DMS114 treated with DMSO at 0.1 percent for 48 hours (cell line): ENCODE measurements at regions not wholly inside any gene's neighbourhood (a gene's known extent, or its start where the extent isn't known, plus 50 kb on each side); places are given as distances from the start of the nearest gene placed in this dataset.

Source experiments
- DNase-seq: peaks from one replicate; lab custom pipeline; 2025; ENCODE audit not compliant: unreplicated experiment; lab: John Stamatoyannopoulos, UW

DNA sequence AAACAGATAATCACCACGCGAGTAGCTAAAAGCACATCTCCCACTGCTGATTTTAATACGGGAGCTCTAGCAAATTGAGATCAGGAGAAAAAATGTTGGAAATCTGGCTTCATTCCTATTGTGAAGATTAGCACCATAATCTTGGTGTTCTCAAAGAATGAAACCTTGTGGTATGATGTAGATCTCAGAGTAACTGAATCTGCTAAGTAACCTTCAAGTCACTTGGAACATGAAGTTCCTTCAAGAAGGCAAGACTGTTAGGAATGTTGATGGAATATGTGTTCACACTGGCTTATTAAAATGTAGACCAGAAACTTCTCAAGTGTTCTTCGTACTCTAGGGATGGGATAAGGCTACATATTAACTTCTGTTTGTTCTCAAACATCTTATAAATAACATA, 117.4 kb upstream of the CHRM3 start:
- no peak for DNase-seq

DNA sequence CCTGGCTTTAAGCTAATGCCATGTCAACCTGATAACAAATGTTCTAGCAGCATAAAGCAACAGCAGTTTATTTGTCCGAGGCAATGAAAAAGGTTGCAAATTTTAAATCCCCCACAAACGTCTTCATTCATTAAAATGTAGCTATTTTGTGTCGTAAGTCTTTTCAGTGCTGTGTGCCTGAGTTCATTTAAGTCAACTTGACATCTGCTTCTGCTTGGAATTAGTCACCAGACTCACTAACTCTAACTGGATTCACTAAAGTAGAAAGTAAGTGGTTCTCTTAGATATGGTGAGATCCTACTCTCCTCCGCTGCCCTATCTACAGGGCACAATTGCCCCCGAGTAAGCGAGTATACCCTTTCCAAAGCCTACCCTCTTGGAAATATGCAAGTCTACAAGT, 118.4 kb upstream of the CHRM3 start:
- DNase-seq, result no peak

DNA sequence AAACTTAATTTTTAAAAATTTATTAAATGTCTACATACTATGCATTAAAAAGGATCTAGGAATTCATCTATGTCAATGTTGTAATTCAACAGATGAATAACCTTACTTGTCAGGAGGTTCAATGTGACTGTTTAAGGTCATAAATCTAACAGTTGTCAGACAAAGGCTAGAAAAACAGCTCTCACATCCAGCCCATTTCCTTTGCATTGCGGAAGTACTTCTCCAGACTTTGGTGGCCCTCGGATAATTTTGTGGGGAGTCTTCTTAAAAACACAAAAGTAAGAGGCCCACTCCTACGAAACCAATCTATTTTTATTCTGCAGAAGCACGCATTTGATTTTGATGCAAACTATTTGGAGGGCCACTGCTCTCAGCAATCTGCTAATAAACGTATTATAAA, 122.6 kb upstream of the CHRM3 start:
- DNase-seq, result no peak

DNA sequence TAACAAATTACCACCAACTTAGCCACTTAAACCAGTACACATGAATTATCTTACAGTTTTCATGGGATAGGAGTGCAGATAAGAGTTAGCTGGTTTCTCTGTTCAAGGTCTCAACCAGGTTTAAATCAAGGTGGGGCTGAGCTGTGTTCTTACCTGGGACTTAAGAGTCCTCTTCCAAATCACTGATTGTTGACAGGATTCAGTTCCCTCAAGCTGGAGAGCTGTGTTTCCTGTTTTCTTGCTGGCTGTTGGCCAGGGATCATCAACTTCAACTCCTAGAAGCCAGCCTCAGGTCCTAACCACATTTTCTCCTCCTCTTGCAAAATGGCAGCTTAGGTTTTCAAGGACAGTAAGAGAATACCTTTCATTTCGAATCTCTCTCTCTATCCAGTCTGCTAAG, 123.8 kb upstream of the CHRM3 start:
- DNase-seq, result no peak

DNA sequence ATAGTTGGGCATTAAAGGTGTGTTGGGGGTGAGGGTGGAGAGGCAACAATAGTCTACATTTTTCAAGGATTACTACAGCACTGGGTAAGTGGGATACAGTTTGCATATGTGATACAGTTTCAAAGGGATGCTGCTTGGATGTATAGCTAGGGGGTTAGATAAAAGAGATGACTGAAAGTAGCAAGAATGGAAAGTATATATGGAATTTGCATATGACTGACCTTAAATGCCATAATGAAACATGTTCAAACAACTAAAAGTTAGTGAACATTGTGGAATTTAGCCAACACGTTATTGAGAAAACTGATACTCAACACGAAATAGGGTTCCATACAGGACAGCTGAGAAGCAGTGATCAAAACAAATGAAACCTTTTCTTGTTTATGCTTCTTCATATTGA, 124.8 kb upstream of the CHRM3 start:
- DNase-seq, result no peak

DNA sequence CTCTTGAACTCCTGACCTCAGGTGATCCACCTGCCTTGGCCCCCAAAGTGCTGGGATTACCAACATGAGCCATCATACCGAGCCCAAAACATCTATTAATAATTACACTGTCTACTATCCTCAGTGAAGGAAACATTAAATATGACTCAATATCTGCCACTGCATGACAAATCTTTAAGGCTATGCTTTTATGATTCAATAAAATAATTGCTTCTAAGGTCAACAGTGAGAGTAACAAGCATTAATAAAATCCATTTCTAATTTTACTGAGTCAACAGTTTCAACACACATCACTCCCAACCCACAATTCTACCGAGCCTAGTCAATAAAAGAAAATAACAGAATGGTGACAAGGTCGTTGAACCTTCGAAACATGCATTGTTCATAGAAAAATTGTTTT, 125.5 kb upstream of the CHRM3 start:
- DNase-seq, result no peak

DNA sequence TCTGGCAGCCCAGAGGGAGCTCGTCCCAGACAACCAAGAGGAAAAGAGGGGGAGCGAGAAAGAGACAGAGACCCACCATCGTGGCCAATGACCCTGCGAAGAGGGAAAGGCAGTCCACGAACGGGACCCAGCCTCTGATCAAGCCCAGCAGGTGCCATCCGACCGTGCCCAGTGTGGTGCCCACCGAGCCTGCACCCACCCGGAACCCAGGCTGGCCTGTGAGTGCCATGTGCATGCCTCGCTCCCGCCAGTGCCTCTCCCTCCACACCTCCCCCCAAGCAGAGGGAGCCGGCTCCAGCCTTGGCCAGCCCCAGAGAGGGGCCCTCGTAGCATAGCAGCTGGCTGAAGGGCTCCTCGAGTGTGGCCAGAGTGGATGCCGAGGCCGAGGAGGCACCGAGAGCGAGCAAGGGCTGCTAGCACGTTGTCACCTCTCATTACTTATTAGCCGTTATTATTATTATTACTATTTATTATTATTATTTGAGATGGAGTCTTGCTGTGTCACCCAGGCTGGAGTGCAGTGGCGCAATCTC, 130.7 kb upstream of the CHRM3 start:
- no peak for DNase-seq

DNA sequence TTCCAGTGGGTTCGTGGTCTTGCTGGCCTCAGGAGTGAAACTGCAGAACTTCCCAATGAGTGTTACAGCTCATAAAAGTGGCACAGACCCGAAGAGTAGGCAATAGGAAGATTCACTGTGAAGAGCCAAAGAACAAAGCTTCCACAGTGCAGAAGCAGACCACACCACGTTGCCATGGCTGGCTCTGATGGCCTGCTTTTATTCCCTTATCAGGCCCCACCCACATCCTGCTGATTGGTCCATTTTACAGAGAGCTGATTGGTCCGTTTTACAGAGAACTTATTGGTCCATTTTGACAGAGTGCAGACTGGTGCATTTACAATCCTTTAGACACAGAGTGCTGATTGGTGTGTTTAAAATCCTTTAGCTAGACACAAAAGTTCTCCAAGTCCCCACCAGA, 131.4 kb upstream of the CHRM3 start:
- DNase-seq, result no peak

DNA sequence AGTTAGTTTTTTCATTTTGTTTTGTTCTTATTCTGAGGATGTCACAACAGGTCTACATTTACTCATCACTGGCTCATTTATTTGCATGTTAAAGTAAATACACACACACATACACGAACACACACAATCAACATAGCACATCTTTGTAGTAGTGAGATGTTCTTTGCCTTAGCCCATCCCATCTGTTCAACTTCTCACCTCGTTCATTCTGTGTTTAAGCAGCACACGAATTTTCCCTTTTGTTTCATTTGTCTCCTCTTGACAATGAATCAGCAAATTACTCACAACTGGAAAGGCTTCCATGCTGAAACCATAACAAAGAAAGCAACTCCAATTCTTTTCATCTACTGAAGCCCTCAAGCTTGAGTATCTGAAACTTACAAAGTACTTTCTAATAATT, 133.3 kb upstream of the CHRM3 start:
- DNase-seq, result no peak

DNA sequence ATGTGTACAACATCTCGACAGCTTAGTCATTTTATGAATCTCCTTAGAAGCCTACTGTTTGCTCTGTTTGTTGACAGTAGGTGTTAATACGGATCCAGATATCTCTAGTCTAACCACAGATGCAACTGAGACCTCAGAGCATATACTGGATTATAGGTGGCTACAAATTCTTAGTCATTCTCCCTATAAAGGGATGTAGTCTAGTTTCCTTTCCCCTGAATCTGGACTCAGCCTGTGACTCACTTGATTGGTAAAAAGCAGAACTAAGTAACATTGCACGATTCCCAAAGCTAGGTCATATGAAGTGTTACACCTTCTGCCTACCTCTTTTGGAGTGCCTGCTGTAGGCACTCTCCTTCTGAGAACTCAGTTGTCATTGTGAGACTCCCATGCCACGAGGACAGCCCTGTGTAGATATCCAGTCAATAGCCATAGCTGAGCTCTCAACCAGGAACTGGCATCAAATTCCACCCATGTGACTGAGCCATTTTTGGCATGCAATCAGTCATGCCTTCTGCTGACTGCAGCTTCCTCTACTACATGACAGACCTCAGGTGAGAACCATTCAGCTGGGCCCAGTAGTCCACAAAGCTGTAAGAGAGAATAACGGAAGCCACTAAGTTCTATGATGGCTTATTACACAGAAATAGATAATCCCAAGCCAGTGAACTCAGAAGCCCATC, 135.9 kb upstream of the CHRM3 start:
- DNase-seq, result no peak

DNA sequence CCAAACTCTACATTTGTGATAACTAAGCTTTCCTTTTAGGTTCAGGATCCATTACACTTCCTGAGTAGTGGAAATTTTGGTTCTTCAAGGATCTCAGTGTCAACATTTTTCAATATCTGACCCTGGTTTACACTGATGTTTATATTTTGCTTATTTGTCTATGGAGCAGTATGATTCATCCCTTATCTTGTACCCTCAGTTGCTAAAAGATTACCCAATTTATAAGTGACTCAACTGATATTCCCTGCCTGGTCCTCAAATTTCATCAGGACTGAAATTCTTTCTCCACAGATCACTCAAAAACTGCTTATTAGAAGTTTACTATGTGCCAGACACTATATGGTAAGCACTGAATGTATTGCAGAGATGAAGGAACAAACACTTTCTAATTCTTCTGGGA, 139.1 kb upstream of the CHRM3 start:
- DNase-seq, result no peak

DNA sequence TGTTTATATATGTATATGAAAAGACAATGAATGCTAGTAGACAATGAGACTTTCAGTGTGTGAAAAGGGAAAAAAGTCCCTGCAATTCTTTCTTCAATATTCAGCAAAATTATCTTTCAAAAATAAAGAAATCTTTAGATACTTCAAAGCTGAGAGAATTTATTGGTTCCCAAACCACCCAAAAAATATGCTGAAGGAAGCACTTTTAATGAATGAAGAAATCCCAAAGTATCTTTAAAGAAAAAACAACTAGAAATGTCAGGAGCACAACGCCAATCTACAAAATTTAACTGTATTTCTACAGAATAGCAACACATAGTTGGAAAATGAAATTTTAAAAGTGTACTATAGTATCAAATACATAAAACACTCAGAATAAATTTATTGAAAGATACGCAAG, 142.3 kb upstream of the CHRM3 start:
- DNase-seq, result no peak

DNA sequence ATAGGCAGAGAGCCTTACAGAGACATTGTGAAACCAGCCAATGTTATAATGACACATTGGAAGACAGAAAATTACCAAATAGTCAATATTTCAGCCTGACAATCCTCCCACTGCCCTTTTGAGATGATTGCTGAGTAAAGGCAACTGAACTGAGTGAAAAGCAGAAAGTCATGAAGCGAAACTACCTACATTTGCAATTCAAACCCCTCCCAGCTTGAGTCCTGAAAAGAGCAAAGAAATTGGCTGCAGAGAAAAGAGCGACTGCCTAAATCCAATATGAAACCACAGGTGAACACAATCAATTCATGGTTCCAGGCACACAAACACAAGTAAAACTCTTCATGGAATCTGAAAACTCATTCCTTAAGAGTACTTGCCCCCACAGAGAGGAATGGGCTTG, 143.4 kb upstream of the CHRM3 start:
- DNase-seq, result no peak

DNA sequence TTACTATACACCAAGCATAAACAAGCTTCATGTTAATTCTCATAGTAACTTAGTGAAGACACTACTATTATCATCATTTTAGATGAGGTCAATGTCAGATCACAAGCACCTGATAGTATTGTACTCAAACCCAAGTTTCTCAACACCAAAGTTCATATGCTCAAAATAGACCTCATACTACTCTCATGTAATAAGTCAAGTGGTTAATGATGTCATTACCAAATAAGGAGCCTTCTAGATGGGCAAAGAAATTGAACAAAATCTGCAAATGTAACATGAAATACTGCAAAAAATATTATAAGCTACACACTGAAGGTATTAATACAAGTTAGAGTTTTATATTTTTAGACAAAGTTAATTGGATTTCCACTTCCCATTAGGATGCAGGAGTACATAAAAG, 144.0 kb upstream of the CHRM3 start:
- DNase-seq, result no peak

DNA sequence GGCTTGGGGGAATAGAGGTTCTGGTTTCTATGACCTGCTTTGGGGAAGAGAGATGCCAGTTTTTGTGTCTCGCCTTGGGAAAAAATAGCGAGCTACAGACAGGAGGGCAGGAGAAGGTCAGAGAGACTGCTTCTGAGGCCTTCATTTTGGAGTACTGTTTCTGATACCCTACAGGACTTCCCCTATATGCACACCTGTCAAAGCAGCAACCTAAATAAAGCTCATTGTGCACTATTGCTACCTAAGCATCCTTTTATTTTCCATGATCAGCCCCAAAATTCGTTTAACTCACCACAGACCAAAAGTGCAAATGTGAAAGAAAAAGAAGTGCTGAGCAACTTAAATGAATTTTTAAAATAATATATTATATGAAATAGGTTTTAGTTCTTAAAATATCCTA, 145.6 kb upstream of the CHRM3 start:
- no peak for DNase-seq

DNA sequence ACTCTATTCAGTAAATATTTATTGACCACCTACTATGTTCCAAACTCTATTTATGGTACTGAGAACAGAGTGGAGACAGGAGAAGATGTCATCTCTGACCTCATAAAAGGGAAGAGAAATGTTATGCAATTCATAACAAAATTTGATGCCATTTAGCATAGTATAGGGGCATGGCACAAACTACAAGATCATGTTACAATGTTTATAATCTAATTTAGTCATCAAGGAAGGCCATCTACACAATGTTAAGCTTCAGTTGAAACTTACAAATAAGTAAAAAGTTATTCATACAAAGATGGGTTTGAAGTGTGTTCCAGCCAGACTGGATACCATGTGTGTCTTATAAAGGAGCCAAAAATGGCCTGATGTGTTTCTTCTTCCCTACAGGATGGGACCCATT, 146.8 kb upstream of the CHRM3 start:
- DNase-seq, result no peak

DNA sequence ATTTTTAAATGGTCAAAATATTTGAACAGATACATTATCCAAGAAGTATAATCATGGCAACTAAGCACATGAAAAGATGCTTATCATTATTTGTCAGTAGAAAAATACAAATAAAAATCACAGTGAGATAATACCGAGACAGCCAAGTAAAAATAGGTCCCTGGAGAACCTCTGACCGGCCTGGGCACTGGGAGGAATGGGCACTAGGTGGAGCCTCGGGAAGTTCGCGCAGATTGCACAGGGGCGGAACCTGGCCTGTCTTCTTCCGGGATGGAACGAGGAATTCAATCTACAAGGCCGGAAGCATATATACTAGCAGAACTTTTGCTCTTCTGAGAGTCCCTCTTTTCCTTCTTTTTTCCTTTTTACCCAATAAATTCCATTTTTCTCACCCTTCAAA, 148.5 kb upstream of the CHRM3 start:
- DNase-seq, result no peak

DNA sequence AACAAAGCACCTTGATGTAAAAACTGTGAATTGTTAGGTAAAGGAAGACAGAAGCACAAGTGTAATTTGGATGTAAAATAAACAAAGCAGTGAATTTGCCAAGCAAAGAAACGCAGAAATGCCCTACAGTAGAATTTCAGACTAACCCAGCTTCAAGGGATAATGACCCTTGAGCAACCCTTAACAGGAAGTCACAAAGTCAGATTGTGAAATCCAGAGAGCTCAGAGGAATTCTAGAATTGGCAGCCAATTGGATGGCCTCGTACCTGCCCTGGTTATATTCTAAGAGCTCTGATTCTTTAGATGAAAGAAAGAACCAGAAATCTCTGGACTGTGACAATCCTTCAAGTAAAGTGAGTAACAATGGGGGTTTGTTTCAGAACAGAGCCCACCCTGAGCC, 152.7 kb upstream of the CHRM3 start:
- DNase-seq, result no peak

DNA sequence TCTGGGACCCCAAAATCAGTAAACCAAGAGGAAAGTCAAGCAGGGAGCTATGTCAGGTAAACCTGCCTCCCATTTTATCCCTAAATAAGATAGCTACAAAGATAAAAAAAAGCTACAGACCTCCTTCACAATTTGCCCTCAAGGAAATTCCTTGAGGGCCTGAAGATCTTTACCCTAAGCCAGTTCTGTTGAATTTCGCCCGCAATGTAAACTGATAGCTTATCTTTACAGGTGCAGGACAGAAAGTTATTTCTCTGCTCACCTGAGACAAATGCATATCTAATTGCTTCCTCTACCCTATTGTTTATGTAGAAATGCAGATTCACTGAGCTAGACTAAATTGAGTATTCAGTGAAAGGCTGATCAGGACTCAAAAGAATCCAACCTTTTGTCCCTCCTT, 153.4 kb upstream of the CHRM3 start:
- DNase-seq, result no peak

DNA sequence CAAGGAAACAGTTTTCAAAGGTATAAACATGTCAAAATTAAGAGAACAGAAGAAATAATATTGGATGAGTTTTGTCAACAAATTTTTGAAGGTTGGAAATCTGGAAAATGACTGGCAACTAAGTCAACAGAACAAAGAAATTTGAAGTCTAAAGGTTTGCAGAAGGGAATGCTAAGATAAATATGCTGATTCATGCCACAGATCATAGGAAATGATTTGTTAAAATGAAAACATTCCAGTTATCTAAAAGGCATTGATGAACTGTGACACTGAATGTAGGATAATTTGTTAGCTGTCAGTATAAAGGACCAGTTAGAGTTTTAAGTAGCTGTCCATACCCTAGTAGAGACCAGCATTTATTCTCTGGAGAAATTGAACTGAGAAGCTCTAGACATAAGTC, 157.9 kb upstream of the CHRM3 start:
- DNase-seq, result no peak

DNA sequence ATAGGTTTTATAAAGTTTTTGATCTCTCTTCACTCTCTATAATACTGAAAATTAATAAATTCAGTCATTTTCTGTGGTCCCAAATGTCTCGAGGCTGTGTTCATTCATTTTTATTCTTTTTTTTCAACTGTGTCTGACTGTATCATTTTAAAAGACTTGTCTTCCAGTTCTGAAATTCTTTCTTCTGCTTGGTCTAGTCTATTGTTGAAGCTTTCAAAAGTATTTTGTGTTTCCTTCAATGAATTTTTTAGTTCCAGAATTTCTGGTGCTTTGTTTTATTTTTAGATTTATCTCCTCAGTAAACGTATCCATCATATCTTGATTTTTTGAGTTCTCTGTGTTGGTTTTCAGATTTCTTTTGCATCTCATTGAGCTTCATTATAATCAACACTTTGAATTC, 161.0 kb upstream of the CHRM3 start:
- DNase-seq, result no peak

DNA sequence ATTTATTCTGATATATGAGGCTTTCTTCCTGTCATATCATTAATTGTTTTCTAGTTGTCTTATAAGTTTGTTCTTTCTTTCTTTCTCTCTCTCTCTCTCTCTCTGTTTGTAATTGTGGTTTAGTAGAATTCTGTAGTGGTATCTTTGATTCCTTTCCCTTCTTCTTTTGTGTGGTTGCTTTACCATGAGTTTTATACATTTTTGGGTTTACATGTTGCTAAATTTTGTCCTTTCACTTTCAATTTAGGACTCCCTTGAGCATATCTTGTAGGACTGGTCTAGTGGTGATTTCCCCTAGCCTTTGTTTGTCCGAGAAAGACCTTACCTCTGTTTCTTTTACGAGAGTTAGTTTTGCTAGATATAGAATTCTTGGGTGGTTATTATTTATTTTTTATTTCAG, 162.3 kb upstream of the CHRM3 start:
- DNase-seq, result no peak

DNA sequence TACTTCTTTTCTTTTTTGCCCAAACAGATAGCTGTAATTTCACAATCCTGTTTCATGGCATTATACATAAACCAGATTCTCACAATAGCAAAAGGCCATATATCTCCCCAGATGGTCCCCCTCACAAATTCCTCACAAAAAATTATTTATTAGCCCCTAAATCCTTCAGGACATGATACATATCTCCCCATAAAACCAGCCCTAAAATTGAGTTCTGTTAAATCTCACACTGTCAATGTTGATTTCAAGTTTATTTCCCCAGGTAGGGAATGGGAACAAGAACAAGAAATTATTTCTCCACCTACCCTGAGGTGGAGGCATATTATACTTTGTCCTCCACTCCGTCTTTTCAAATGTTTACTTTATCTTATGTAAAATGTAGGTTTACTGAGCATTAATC, 163.4 kb upstream of the CHRM3 start:
- DNase-seq, result no peak

DNA sequence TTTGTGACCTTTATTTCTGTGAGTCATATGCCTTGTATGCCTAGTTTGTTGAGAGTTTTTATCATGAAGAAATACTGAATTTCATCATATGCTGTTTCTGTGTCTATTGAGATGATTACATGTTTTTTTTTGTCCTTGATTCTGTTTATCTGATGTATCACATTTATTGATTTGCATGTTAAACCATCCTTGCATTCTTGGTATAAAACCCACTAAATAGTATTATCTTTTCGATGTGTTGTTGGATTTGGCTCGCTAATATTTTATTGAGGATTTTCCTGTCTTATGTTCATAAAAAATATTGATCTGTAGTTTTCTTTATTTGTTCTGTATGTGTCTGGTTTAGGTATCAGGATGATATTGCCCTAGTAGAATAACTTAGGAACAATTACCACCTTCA, 164.7 kb upstream of the CHRM3 start:
- no peak for DNase-seq
